T-helper 17 cell (primary cell): ENCODE measurements at regions not wholly inside any gene's neighbourhood (a gene's known extent, or its start where the extent isn't known, plus 50 kb on each side); places are given as distances from the start of the nearest gene placed in this dataset.
"Not testable (repeated sequence)": the region's sequence is repeated elsewhere in the genome, so short reads cannot be mapped to it uniquely, and the experiment has no call there.

Experiments
- ATAC-seq: fragments of 150-1000 bp; cut with Tn5 transposase; 2 replicates; pipeline ENCODE4 v1.10.0; 2021; ENCODE audit warnings: mild to moderate bottlenecking, moderate library complexity
- DNase-seq, 3 donors: peaks; one replicate each; pipeline versions ENCODE4 v3.0.0 to v3.0.0-alpha.2; 2020 to 2021
- H3K9me3 ChIP-seq: one replicate; pipeline ENCODE4 v1.7.0; 2013; ENCODE audit warnings: low read length, mild to moderate bottlenecking; ENCODE audit not compliant: control insufficient read depth, poor library complexity, severe bottlenecking
- H3K27ac Mint-ChIP-seq: one replicate; pipeline ENCODE4 v1.8.0; 2022; ENCODE audit warnings: mild to moderate bottlenecking, moderate library complexity, mixed read lengths
- H3K27me3 Mint-ChIP-seq: one replicate; pipeline ENCODE4 v1.8.0; 2022; ENCODE audit warnings: mixed read lengths
- H3K36me3 Mint-ChIP-seq: one replicate; pipeline ENCODE4 v1.8.0; 2022; ENCODE audit warnings: low read depth, mixed read lengths
- H3K4me1 Mint-ChIP-seq: one replicate; pipeline ENCODE4 v1.8.0; 2022; ENCODE audit warnings: mild to moderate bottlenecking, mixed read lengths
- H3K4me3 Mint-ChIP-seq: one replicate; pipeline ENCODE4 v1.8.0; 2022; ENCODE audit warnings: mild to moderate bottlenecking, moderate library complexity, mixed read lengths

GRCh38 chr10:93127642-93128215 lies 54.0 kb downstream of the CYP26A1 start:
- H3K4me3 Mint-ChIP-seq, H3K27ac Mint-ChIP-seq, ATAC-seq, H3K9me3 ChIP-seq, H3K36me3 Mint-ChIP-seq, DNase-seq: not testable (repeated sequence)
- peaks cover 16% of the 10 kb centered on the region for H3K27me3 Mint-ChIP-seq
- H3K4me1 Mint-ChIP-seq: peaks cover 17% of the 10 kb centered on the region

GRCh38 chr10:93131986-93132385 lies 58.3 kb downstream of the CYP26A1 start:
- no peak for ATAC-seq
- Mint-ChIP-seq H3K36me3 (peaks cover 2% of the 10 kb centered on the region), H3K4me3 (no peak overlapping the region), H3K4me1 (no peaks in the 10 kb centered on the region), H3K27me3 (peaks cover 29% of the 10 kb centered on the region), H3K27ac (no peak overlapping the region)
- DNase-seq: no peak
- no peaks in the 10 kb centered on the region for H3K9me3 ChIP-seq

GRCh38 chr10:93138113-93138870 lies 64.6 kb downstream of the CYP26A1 start:
- Mint-ChIP-seq H3K27me3 (peaks cover 26% of the 10 kb centered on the region), H3K4me1 (no peaks in the 10 kb centered on the region), H3K4me3 (no peak overlapping the region), H3K36me3 (peaks cover 4% of the 10 kb centered on the region), H3K27ac (no peak overlapping the region)
- H3K9me3 ChIP-seq: no peaks in the 10 kb centered on the region
- DNase-seq: no peak
- ATAC-seq: no peak

- H3K4me3 Mint-ChIP-seq: no peak overlapping the region
- H3K4me1 Mint-ChIP-seq: no peaks in the 10 kb centered on the region
- ATAC-seq (no peak), DNase-seq (no peak)
- peaks cover 34% of the 10 kb centered on the region for H3K27me3 Mint-ChIP-seq
- H3K27ac Mint-ChIP-seq: no peak overlapping the region
- peaks cover 4% of the 10 kb centered on the region for H3K36me3 Mint-ChIP-seq
- H3K9me3 ChIP-seq: no peaks in the 10 kb centered on the region
These were observed 65.5 kb downstream of the CYP26A1 start for GRCh38 chr10:93139059-93139655.

GRCh38 chr10:93142534-93142933 lies 68.8 kb downstream of the CYP26A1 start:
- Mint-ChIP-seq H3K27me3 (peaks cover 43% of the 10 kb centered on the region), H3K27ac (no peak overlapping the region), H3K36me3 (peaks cover 4% of the 10 kb centered on the region), H3K4me1 (peaks cover 2% of the 10 kb centered on the region), H3K4me3 (no peak overlapping the region)
- DNase-seq: no peak
- no peak for ATAC-seq
- no peaks in the 10 kb centered on the region for H3K9me3 ChIP-seq

- no peak for DNase-seq
- Mint-ChIP-seq H3K27me3 (peaks cover 48% of the 10 kb centered on the region), H3K4me1 (peaks cover 2% of the 10 kb centered on the region), H3K27ac (no peak overlapping the region), H3K36me3 (peaks cover 4% of the 10 kb centered on the region), H3K4me3 (no peak overlapping the region)
- no peak for ATAC-seq
- no peaks in the 10 kb centered on the region for H3K9me3 ChIP-seq
These were observed 69.6 kb downstream of the CYP26A1 start for GRCh38 chr10:93143281-93143680.

GRCh38 chr10:93146336-93146735 lies 72.6 kb downstream of the CYP26A1 start:
- ATAC-seq (no peak), DNase-seq (no peak)
- H3K4me3 Mint-ChIP-seq: no peak overlapping the region
- peaks cover 17% of the 10 kb centered on the region for H3K4me1 Mint-ChIP-seq
- no peaks in the 10 kb centered on the region for H3K9me3 ChIP-seq
- no peak overlapping the region for H3K27ac Mint-ChIP-seq
- H3K36me3 Mint-ChIP-seq: peaks cover 3% of the 10 kb centered on the region
- peaks cover 45% of the 10 kb centered on the region for H3K27me3 Mint-ChIP-seq

GRCh38 chr10:93147281-93147680 lies 73.6 kb downstream of the CYP26A1 start:
- no peak overlapping the region for H3K4me3 Mint-ChIP-seq
- H3K4me1 Mint-ChIP-seq: peaks cover 20% of the 10 kb centered on the region
- H3K27ac Mint-ChIP-seq: no peak overlapping the region
- no peaks in the 10 kb centered on the region for H3K9me3 ChIP-seq
- H3K27me3 Mint-ChIP-seq: peaks cover 47% of the 10 kb centered on the region
- H3K36me3 Mint-ChIP-seq: peaks cover 4% of the 10 kb centered on the region
- ATAC-seq: no peak
- no peak for DNase-seq

GRCh38 chr10:93148476-93148875 lies 74.8 kb downstream of the CYP26A1 start:
- no peaks in the 10 kb centered on the region for H3K9me3 ChIP-seq
- H3K27ac Mint-ChIP-seq: no peak overlapping the region
- peaks cover 20% of the 10 kb centered on the region for H3K4me1 Mint-ChIP-seq
- H3K36me3 Mint-ChIP-seq: peaks cover 4% of the 10 kb centered on the region
- ATAC-seq: no peak
- no peak overlapping the region for H3K4me3 Mint-ChIP-seq
- H3K27me3 Mint-ChIP-seq: peaks cover 36% of the 10 kb centered on the region
- DNase-seq: no peak

- Mint-ChIP-seq H3K4me1 (peaks cover 18% of the 10 kb centered on the region), H3K27me3 (peaks cover 24% of the 10 kb centered on the region), H3K27ac (no peak overlapping the region)
These were observed 76.1 kb downstream of the CYP26A1 start for GRCh38 chr10:93149761-93150160.

GRCh38 chr10:93150289-93150688 lies 76.6 kb downstream of the CYP26A1 start:
- H3K36me3 Mint-ChIP-seq: peaks cover 2% of the 10 kb centered on the region
- no peak for DNase-seq
- peak overlapping the region; percentile 58 for H3K4me3 Mint-ChIP-seq
- H3K27ac Mint-ChIP-seq: no peak overlapping the region
- H3K4me1 Mint-ChIP-seq: peaks cover 18% of the 10 kb centered on the region
- H3K9me3 ChIP-seq: no peaks in the 10 kb centered on the region
- peaks cover 23% of the 10 kb centered on the region for H3K27me3 Mint-ChIP-seq
- ATAC-seq: peak; percentile 39

More at GRCh38 chr10:93149761-93150160, 76.1 kb downstream of the CYP26A1 start:
- H3K9me3 ChIP-seq: no peaks in the 10 kb centered on the region
- Mint-ChIP-seq H3K36me3 (peaks cover 2% of the 10 kb centered on the region), H3K4me3 (no peak overlapping the region)
- no peak for ATAC-seq
- no peak for DNase-seq

GRCh38 chr10:93150990-93151547 lies 77.4 kb downstream of the CYP26A1 start:
- H3K27ac Mint-ChIP-seq: no peak overlapping the region
- peaks cover 21% of the 10 kb centered on the region for H3K27me3 Mint-ChIP-seq
- ATAC-seq: no peak
- peaks cover 2% of the 10 kb centered on the region for H3K36me3 Mint-ChIP-seq
- H3K4me1 Mint-ChIP-seq: peaks cover 18% of the 10 kb centered on the region
- peak overlapping the region; percentile 53 for H3K4me3 Mint-ChIP-seq
- no peaks in the 10 kb centered on the region for H3K9me3 ChIP-seq
- DNase-seq: no peak

GRCh38 chr10:93152136-93152535 lies 78.4 kb downstream of the CYP26A1 start:
- DNase-seq (no peak), ATAC-seq (no peak)
- Mint-ChIP-seq H3K27me3 (peaks cover 12% of the 10 kb centered on the region), H3K36me3 (peaks cover 2% of the 10 kb centered on the region), H3K27ac (no peak overlapping the region), H3K4me3 (no peak overlapping the region), H3K4me1 (peaks cover 18% of the 10 kb centered on the region)
- no peaks in the 10 kb centered on the region for H3K9me3 ChIP-seq
